GM13976 (cell line): ENCODE measurements at regions not wholly inside any gene's neighbourhood (a gene's known extent, or its start where the extent isn't known, plus 50 kb on each side); places are given as distances from the start of the nearest gene placed in this dataset.

Source experiments
- DNase-seq: peaks from one replicate; pipeline ENCODE4 v3.0.0; 2012; ENCODE audit warnings: low spot score
- CTCF ChIP-seq: IDR thresholded peaks from 2 replicates; pipeline ENCODE4 v1.5.1; 2012; ENCODE audit warnings: borderline replicate concordance, mild to moderate bottlenecking; ENCODE audit not compliant: insufficient read depth; ENCODE audit errors: extremely low read depth, missing control alignments, control extremely low read depth
- in situ Hi-C: fragments of 300-500 bp; cut with MboI; formaldehyde crosslinking; loops from one replicate; pipeline ENCODE4 v1.12.0; 2022; ENCODE audit warnings: low sequenced_read_pairs, mixed read lengths, inconsistent platforms; ENCODE audit not compliant: unreplicated experiment

DNA sequence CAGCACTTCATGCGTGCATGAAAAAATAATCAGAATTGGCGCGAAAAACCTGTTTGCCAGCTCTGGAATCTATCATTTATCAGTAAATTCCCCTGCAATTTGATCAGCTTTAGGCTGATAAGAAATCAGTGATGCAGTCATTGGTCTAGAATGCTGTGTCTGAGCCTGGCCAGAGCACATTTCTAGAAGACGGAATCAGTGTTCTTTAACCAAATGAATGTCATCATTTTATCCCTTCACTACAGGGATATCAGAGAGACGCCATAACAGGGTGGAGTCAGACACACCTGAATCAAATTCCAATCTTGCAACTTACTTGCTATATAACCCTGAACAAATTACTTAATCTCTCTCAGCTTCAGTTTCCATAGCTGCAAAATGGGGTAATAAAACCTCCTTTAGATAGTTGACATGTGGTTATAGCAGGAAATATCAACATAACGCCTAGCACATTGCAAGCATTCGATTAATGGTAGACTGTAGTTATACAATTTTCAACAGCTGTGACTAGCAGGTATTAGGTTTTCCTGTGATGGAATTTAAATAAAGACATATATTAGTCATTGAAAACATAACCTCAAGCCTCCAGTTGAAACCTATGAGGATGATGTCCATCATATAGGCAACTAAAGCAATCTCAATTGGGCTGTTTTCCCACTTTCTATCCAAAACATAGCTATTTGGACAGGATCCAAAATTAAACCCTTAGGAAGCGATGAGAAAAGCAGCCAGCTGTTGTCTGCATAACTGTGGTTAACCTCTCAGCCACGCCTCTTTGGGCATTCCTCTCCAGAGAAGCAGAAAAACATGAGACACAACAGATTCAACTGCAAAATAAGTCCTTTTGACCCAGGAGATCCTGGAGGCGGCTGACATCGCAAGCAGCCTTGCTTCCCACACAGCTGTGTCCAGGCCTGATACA lies 51.6 kb upstream of the UBL3 start:
- in situ Hi-C loops = no loop called here
- no peak for TF ChIP-seq CTCF
- DNase-seq = no peak
